Thymus (tissue), 11 donors: ENCODE measurements at regions not wholly inside any gene's neighbourhood (a gene's known extent, or its start where the extent isn't known, plus 50 kb on each side); places are given as distances from the start of the nearest gene placed in this dataset.

Experiments used
- DNase-seq, 9 donors: peaks; one replicate each; pipeline ENCODE4 v3.0.0-alpha.2; 2013; ENCODE audit warnings: low spot score in 9 of 9, low read depth in 6 of 9, missing footprints in 1 of 9
- H3K27ac ChIP-seq, 2 donors: one replicate each; pipeline ENCODE4 v1.5.1; 2013; ENCODE audit warnings: control low read depth in 1 of 2, low read depth in 1 of 2, low read length in 1 of 2, mild to moderate bottlenecking in 1 of 2, moderate library complexity in 1 of 2
- H3K27me3 ChIP-seq, 2 donors: one replicate each; pipeline ENCODE4 v1.5.1; 2013; ENCODE audit warnings: low read length in 1 of 2; ENCODE audit not compliant: control insufficient read depth in 2 of 2, insufficient read depth in 1 of 2
- H3K36me3 ChIP-seq, 2 donors: one replicate each; pipeline ENCODE4 v1.5.1; 2013; ENCODE audit warnings: low read length in 1 of 2, mild to moderate bottlenecking in 1 of 2, moderate library complexity in 1 of 2; ENCODE audit not compliant: control insufficient read depth in 2 of 2, insufficient read depth in 2 of 2
- H3K4me1 ChIP-seq, 2 donors: one replicate each; pipeline ENCODE4 v1.5.1; 2013; ENCODE audit warnings: low read length in 2 of 2; ENCODE audit not compliant: control insufficient read depth in 2 of 2, insufficient read depth in 2 of 2
- H3K4me3 ChIP-seq, 2 donors: one replicate each; pipeline ENCODE4 v1.5.1; 2013; ENCODE audit warnings: low read length in 2 of 2, control low read depth in 1 of 2, mild to moderate bottlenecking in 1 of 2
- H3K9me3 ChIP-seq, 2 donors: one replicate each; pipeline ENCODE4 v1.5.1; 2013; ENCODE audit warnings: low read length in 1 of 2, mild to moderate bottlenecking in 1 of 2; ENCODE audit not compliant: control insufficient read depth in 2 of 2, insufficient read depth in 1 of 2
- WGBS: extraction: QIAGEN DNeasy Blood & Tissue Kit; methylation state at CpG from one replicate; pipeline ENCODE4 v1.1.7; 2013; 5-methylcytosine and 5-hydroxymethylcytosine counted together
- donor health status: healthy.

DNA sequence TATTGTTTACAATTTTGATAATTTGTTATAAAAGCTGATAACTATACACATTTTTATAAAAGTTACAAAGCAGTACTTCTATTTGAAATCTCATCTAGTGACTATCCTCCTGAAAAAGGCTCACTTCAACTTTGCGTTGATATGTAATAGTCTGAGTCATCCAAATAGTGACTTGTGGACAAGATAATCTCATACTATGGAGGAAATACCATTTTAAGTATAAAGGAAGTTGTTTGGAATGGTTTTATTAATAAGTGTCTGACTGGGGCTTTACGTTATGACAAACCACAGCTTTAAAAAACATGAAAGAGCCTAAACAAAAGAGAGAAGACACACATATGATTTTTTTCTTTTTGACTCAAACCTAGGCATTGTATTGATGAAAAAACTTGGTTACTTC, 272.3 kb upstream of the COL3A1 start:
- Histone ChIP-seq H3K36me3 (no peaks in the 10 kb centered on the region), H3K4me3 (no peak overlapping the region), H3K4me1 (no peaks in the 10 kb centered on the region), H3K27me3 (no peaks in the 10 kb centered on the region), H3K9me3 (no peaks in the 10 kb centered on the region), H3K27ac (no peak overlapping the region)
- WGBS: 67% methylated on average over 2 of the region's 2 CpGs
- no peak for DNase-seq

DNA sequence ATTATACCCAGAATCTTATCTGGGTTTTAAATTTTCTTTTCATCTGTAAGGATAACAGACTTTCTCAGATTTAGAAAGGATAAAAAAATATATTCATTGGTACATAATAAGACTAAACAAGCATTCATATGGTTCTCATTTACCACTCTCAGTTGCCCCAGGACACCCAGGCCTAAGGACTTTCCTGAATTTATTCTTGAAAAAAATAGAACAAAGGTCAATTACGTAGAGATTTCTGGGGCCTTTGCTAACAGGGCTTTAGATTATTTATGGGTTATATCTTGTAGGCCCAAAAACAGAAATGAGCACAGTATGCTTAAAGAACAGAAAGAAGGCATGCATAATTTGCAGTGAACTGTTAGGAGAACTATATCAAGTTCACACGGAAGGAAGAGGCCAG, 269.0 kb upstream of the COL3A1 start:
- 93% methylated on average over 2 of the region's 2 CpGs for WGBS
- Histone ChIP-seq H3K9me3 (no peaks in the 10 kb centered on the region), H3K27me3 (no peaks in the 10 kb centered on the region), H3K4me3 (no peak overlapping the region), H3K4me1 (no peaks in the 10 kb centered on the region), H3K27ac (no peak overlapping the region), H3K36me3 (no peaks in the 10 kb centered on the region)
- no peak for DNase-seq

DNA sequence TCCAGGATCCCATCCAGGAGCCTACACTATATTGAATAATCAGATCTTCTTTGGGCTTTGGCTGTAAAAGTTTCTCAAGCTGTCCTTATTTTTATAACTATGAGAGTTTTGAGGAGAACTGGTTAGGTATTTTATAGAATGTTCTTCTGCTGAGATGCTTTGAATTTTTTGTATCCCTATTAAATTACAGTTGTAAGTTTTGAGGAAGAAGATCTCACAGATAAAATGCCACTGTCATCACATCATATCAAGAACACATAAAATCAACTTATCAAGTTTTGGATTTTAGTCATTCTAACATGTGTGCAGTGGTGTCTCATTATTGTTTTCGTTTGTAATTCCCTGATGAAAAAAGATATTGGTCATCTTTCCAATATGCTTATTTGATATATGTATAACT, 260.2 kb upstream of the COL3A1 start:
- H3K4me3 ChIP-seq: no peak overlapping the region
- H3K9me3 ChIP-seq: no peaks in the 10 kb centered on the region
- no peaks in the 10 kb centered on the region for H3K36me3 ChIP-seq
- H3K27me3 ChIP-seq: no peaks in the 10 kb centered on the region
- DNase-seq: no peak
- H3K4me1 ChIP-seq: no peaks in the 10 kb centered on the region
- 85% methylated on average over 1 of the region's 1 CpG for WGBS
- no peak overlapping the region for H3K27ac ChIP-seq

DNA sequence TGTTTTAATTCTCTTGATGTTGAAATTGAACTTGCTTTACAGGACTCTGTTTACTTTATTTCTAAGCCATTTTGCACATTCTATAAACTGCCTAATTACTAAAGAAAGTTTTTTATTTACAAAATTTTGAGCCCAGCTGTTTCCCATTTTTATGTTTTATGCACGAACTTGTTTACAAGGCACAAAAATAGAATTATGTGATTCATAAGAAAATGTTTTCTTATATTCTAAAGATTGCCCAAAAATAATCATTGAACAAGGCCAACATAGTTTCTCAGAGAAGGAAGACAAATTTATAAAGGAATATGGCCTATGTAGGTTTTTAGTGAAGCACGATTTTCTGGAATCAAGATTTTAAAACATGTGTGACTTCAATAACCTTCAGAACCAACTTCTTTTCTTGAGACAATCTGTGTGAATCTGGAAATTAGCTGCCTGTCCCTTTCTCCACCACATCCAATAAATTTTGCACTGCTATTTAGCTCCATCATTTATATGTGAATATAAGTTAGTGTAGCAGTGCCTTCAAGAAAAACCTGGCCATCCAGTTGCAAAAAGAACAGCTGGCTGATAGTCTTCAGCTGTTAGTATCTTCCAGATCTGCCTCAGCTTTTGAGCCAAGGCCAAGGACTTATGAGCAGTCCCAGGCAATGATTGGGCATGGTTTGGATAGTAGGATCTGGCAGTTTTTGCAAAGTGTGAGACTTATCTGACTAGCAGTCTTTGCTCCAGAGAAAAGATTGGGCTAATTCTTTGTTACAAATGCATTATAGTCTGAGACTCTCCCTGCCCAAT, 253.2 kb upstream of the COL3A1 start:
- DNase-seq: no peak

DNA sequence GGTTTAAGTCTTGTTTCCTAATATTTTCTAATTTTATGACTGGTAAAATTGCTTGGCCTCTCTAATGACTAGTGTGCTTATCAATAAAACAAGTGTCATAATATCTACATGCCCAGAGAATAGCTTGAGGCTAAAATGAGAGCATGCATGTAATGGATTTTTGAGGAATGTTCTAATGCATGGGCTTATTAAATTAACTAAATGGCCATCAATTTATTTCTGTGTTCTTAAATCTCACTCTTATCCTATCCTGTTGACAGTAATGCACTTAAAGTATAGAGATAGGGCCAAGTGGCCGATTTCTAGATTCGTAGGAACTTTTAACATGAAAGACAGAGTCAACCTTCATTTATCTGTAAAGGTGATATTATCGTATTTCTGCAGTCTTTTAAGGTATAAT, 252.4 kb upstream of the COL3A1 start:
- H3K4me1 ChIP-seq: no peaks in the 10 kb centered on the region
- H3K27me3 ChIP-seq: no peaks in the 10 kb centered on the region
- no peak overlapping the region for H3K4me3 ChIP-seq
- WGBS: 92% methylated on average over 3 of the region's 3 CpGs
- H3K9me3 ChIP-seq: no peaks in the 10 kb centered on the region
- DNase-seq: no peak
- no peak overlapping the region for H3K27ac ChIP-seq
- no peaks in the 10 kb centered on the region for H3K36me3 ChIP-seq

More for the DNA sequence above, 253.2 kb upstream of the COL3A1 start:
- Histone ChIP-seq H3K9me3 (no peaks in the 10 kb centered on the region), H3K27me3 (no peaks in the 10 kb centered on the region), H3K4me3 (no peak overlapping the region), H3K4me1 (no peaks in the 10 kb centered on the region), H3K36me3 (no peaks in the 10 kb centered on the region), H3K27ac (no peak overlapping the region)
- 94% methylated on average over 2 of the region's 2 CpGs for WGBS

DNA sequence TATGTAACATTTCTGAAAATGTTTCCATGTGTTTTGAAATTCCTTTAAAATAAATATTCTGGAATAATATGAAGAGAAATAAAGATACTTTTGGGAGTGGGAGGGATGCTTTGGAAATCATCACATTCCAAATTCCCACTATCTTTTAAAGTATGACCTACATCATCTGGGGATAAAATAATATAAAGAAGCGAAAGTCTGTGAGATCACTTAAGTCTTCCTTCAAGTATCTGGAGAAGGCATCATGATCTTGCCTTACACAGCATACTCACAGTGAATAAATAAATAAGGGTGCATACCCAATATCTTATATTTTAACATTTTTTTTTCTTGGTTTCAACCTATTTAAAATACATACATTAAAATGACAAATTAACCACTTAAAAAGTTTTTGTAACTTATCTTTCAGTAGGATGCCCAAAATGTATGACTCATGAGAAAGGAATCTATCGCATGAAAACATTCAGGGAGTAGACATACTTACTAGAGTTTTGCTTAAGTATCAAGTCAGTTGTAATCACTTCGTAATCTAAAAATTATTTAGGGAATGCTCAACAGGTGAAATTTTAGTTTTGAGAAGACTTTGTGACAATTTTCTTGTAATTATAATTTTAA, 248.3 kb upstream of the COL3A1 start:
- Histone ChIP-seq H3K4me1 (no peaks in the 10 kb centered on the region), H3K27me3 (no peaks in the 10 kb centered on the region), H3K27ac (no peak overlapping the region), H3K4me3 (no peak overlapping the region), H3K9me3 (no peaks in the 10 kb centered on the region), H3K36me3 (no peaks in the 10 kb centered on the region)
- 63% methylated on average over 3 of the region's 3 CpGs for WGBS
- DNase-seq: no peak

DNA sequence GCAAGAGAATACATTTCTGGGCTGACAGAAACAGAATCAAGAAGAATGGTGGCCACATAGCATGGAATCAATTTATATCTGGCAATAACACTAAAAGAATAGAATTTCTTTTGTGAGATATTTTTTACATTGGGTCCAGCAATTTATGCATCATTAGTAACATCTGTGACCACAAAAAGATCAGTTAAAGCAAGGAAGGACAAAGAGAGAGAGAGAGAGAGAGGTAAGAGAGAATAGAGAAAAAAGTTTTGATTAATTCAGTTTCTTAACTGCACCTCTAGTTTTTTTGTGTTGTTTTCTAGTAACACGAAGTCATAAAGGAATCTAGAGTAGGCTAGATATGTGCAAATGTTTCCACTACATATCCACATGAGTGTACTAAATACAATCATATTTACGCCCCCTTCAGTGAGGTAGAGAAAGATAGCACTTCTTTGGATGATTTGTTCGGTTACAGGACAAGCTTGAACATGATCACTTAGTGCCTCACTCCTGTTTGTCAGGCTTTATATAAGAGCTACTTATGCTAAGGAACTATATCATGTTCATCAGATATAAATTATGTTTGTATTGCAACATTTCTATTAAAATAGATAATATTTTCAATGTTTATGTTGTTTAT, 247.4 kb upstream of the COL3A1 start:
- Histone ChIP-seq H3K27ac (no peak overlapping the region), H3K4me1 (no peaks in the 10 kb centered on the region), H3K4me3 (no peak overlapping the region), H3K9me3 (no peaks in the 10 kb centered on the region), H3K36me3 (no peaks in the 10 kb centered on the region), H3K27me3 (no peaks in the 10 kb centered on the region)
- WGBS: 84% methylated on average over 3 of the region's 3 CpGs
- DNase-seq: peak in 1 of 9 donors; percentile 6

DNA sequence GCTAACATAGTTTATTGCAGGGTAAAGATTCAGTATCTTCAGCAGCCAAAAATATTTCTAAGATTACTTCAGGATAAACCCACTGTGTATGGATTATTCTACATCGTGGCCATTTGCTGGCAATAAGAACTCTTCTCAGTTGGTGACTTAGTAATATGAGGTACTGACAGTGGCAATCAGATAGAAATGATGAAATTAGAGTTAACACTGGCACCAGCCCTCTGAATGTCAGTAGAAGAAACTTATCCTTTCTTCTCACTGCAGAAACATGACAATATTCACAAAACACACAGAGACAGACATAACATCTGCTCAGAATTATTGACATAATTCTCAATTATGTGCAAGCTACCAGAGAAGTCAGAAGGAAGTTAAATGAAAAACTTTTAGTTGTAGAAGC, 246.3 kb upstream of the COL3A1 start:
- Histone ChIP-seq H3K27ac (no peak overlapping the region), H3K27me3 (no peaks in the 10 kb centered on the region), H3K9me3 (no peaks in the 10 kb centered on the region), H3K4me1 (no peaks in the 10 kb centered on the region), H3K4me3 (no peak overlapping the region), H3K36me3 (no peaks in the 10 kb centered on the region)
- WGBS: 68% methylated on average over 1 of the region's 1 CpG
- no peak for DNase-seq

DNA sequence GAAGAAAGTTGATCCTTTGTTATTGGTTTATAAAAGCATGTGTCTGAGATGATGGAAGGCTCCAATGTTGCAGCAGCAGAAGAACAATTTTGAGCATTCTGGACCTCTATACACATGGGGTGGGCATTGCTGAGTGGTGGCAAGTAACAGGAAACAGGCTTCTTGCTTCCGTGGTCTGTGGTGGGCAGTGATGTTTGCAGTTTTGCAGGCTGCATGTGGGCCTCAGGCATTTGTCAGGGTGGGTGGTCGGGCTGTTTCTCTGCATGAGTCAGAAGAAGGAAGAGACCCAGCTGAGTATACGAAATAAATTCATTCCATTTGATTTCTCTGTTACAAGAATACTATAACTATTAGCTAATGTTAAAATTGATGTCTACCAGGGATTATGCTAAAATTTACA, 239.5 kb upstream of the COL3A1 start:
- no peak for DNase-seq
- 12% methylated on average over 3 of the region's 3 CpGs for WGBS
- no peak overlapping the region for H3K4me3 ChIP-seq

More for the DNA sequence above, 239.5 kb upstream of the COL3A1 start:
- Histone ChIP-seq H3K36me3 (no peaks in the 10 kb centered on the region), H3K4me1 (no peaks in the 10 kb centered on the region), H3K27me3 (no peaks in the 10 kb centered on the region), H3K9me3 (no peaks in the 10 kb centered on the region), H3K27ac (no peak overlapping the region)
